H9 (cell line): ENCODE measurements at regions not wholly inside any gene's neighbourhood (a gene's known extent, or its start where the extent isn't known, plus 50 kb on each side); places are given as distances from the start of the nearest gene placed in this dataset.

Source experiments
- DNase-seq: peaks from one replicate; pipeline ENCODE4 v3.0.0-alpha.2; 2017
- H2AFZ ChIP-seq: one replicate; pipeline ENCODE4 v1.6.1; 2013; ENCODE audit warnings: mild to moderate bottlenecking, low read length, control low read depth, moderate library complexity
- H2AK5ac ChIP-seq: 2 replicates; pipeline ENCODE4 v1.6.1; 2013; ENCODE audit warnings: low read length, control low read depth, mixed read lengths; ENCODE audit not compliant: insufficient read length
- H2BK120ac ChIP-seq: one replicate; pipeline ENCODE4 v1.6.1; 2013; ENCODE audit warnings: low read depth, mild to moderate bottlenecking, low read length, control low read depth, inconsistent platforms; ENCODE audit not compliant: poor library complexity, severe bottlenecking
- H2BK12ac ChIP-seq: 2 replicates; pipeline ENCODE4 v1.6.1; 2013; ENCODE audit warnings: low read length, control low read depth, mixed read lengths, low read depth; ENCODE audit not compliant: insufficient read length
- H2BK15ac ChIP-seq: 2 replicates; pipeline ENCODE4 v1.6.1; 2013; ENCODE audit warnings: low read depth, low read length, control low read depth
- H2BK20ac ChIP-seq: one replicate; pipeline ENCODE4 v1.6.1; 2013; ENCODE audit warnings: low read depth, mild to moderate bottlenecking, low read length, control low read depth, inconsistent platforms; ENCODE audit not compliant: poor library complexity, severe bottlenecking
- H2BK5ac ChIP-seq: 2 replicates; pipeline ENCODE4 v1.6.1; 2013; ENCODE audit warnings: low read length, control low read depth, mixed read lengths; ENCODE audit not compliant: insufficient read length
- H3K14ac ChIP-seq: 2 replicates; pipeline ENCODE4 v1.6.1; 2013; ENCODE audit warnings: low read length, control low read depth; ENCODE audit not compliant: insufficient read depth
- H3K18ac ChIP-seq: 2 replicates; pipeline ENCODE4 v1.6.1; 2013; ENCODE audit warnings: low read depth, mild to moderate bottlenecking, mixed read lengths, low read length, control low read depth; ENCODE audit not compliant: insufficient read length
- H3K23ac ChIP-seq: 2 replicates; pipeline ENCODE4 v1.6.1; 2013; ENCODE audit warnings: low read length, control low read depth, mixed read lengths, low read depth; ENCODE audit not compliant: insufficient read length
- H3K23me2 ChIP-seq: 2 replicates; pipeline ENCODE4 v1.6.1; 2013; ENCODE audit warnings: low read depth, mild to moderate bottlenecking, mixed read lengths, low read length, control low read depth; ENCODE audit not compliant: insufficient read length, poor library complexity, severe bottlenecking
- H3K27ac ChIP-seq: 2 replicates; pipeline ENCODE4 v1.5.1; 2013; ENCODE audit warnings: low read length, control low read depth, mixed read lengths, low read depth; ENCODE audit not compliant: insufficient read length
- H3K27me3 ChIP-seq: 2 replicates; pipeline ENCODE4 v1.6.1; 2013; ENCODE audit warnings: low read length, control low read depth, inconsistent platforms; ENCODE audit not compliant: insufficient read depth
- H3K4ac ChIP-seq: 2 replicates; pipeline ENCODE4 v1.6.1; 2013; ENCODE audit warnings: low read depth, mild to moderate bottlenecking, control low read depth, inconsistent platforms, low read length, moderate library complexity
- H3K4me1 ChIP-seq: 2 replicates; pipeline ENCODE4 v1.6.1; 2013; ENCODE audit warnings: low read length, control low read depth, inconsistent platforms; ENCODE audit not compliant: insufficient read depth
- H3K4me2 ChIP-seq: 2 replicates; pipeline ENCODE4 v1.6.1; 2013; ENCODE audit warnings: low read length, control low read depth, mixed read lengths; ENCODE audit not compliant: insufficient read length, insufficient read depth
- H3K56ac ChIP-seq: 2 replicates; pipeline ENCODE4 v1.6.1; 2013; ENCODE audit warnings: low read depth, mild to moderate bottlenecking, mixed read lengths, low read length, control low read depth; ENCODE audit not compliant: insufficient read length
- H3K79me1 ChIP-seq: 2 replicates; pipeline ENCODE4 v1.6.1; 2013; ENCODE audit warnings: low read depth, mild to moderate bottlenecking, moderate library complexity, low read length, control low read depth, inconsistent platforms; ENCODE audit not compliant: insufficient read depth, poor library complexity, severe bottlenecking
- H3K79me2 ChIP-seq: 2 replicates; pipeline ENCODE4 v1.6.1; 2013; ENCODE audit warnings: low read length, control low read depth, inconsistent platforms; ENCODE audit not compliant: insufficient read depth
- H3K9ac ChIP-seq: 2 replicates; pipeline ENCODE4 v1.6.1; 2013; ENCODE audit warnings: low read length, control low read depth, mixed read lengths; ENCODE audit not compliant: insufficient read length; ENCODE audit errors: extremely low read depth
- H3K9me3 ChIP-seq: one replicate; pipeline ENCODE4 v1.6.1; 2013; ENCODE audit warnings: low read depth, low read length, inconsistent platforms; ENCODE audit not compliant: control insufficient read depth
- H3T11ph ChIP-seq: one replicate; pipeline ENCODE4 v1.6.1; 2013; ENCODE audit warnings: mild to moderate bottlenecking, low read length, control low read depth, inconsistent platforms
- H4K20me1 ChIP-seq: one replicate; pipeline ENCODE4 v1.6.1; 2013; ENCODE audit not compliant: control insufficient read depth, insufficient read length, insufficient read depth
- H4K5ac ChIP-seq: 2 replicates; pipeline ENCODE4 v1.6.1; 2013; ENCODE audit warnings: low read depth, mild to moderate bottlenecking, mixed read lengths, low read length, control low read depth; ENCODE audit not compliant: insufficient read length
- H4K8ac ChIP-seq: replicated peaks from 2 replicates; pipeline ENCODE4 v1.6.1; 2013; ENCODE audit warnings: low read length, control low read depth, mixed read lengths, low read depth; ENCODE audit not compliant: insufficient read length
- H4K91ac ChIP-seq: 2 replicates; pipeline ENCODE4 v1.6.1; 2013; ENCODE audit warnings: low read depth, mild to moderate bottlenecking, moderate library complexity, mixed read lengths, low read length, control low read depth; ENCODE audit not compliant: insufficient read length
- H3K27ac Mint-ChIP-seq, 3 experiments: 2 replicates in 2 of 3; 3 replicates in 1 of 3; pipeline ENCODE4 v1.8.0; 2020 to 2021; ENCODE audit warnings: mixed read lengths in 3 of 3, mild to moderate bottlenecking in 1 of 3, moderate library complexity in 1 of 3
- H3K27me3 Mint-ChIP-seq: 2 replicates; pipeline ENCODE4 v1.8.0; 2021; ENCODE audit warnings: low read depth, mild to moderate bottlenecking, moderate library complexity, mixed read lengths
- H3K36me3 Mint-ChIP-seq, 3 experiments: 2 replicates in 2 of 3; 3 replicates in 1 of 3; pipeline ENCODE4 v1.8.0; 2020 to 2021; ENCODE audit warnings: low read depth in 3 of 3, mixed read lengths in 3 of 3; ENCODE audit not compliant: insufficient read depth in 1 of 3
- H3K4me1 Mint-ChIP-seq, 2 experiments: 2 replicates each; pipeline ENCODE4 v1.8.0; 2020; ENCODE audit warnings: mixed read lengths in 2 of 2
- H3K4me3 Mint-ChIP-seq, 2 experiments: 2 replicates in 1 of 2; 3 replicates in 1 of 2; pipeline ENCODE4 v1.8.0; 2020 to 2021; ENCODE audit warnings: mild to moderate bottlenecking in 2 of 2, mixed read lengths in 2 of 2, moderate library complexity in 1 of 2
- H3K9me3 Mint-ChIP-seq, 2 experiments: 2 replicates in 1 of 2; 3 replicates in 1 of 2; pipeline ENCODE4 v1.8.0; 2020; ENCODE audit warnings: mild to moderate bottlenecking in 2 of 2, mixed read lengths in 2 of 2, moderate library complexity in 1 of 2
- CTCF ChIP-seq: fragments of 200-600 bp; sonication (generic); conservative IDR thresholded peaks from 3 replicates; pipeline ENCODE4 v1.8.0; 2021; ENCODE audit warnings: antibody characterized with exemption, mild to moderate bottlenecking
- WGBS: extraction: QIAGEN DNeasy Blood & Tissue Kit; methylation state at CpG from one replicate; pipeline ENCODE4 v1.1.7; 2013; ENCODE audit warnings: missing lambda C conversion rate, low lambda C conversion rate, mixed read lengths; ENCODE audit not compliant: insufficient read length; ENCODE audit errors: extremely low coverage; 5-methylcytosine and 5-hydroxymethylcytosine counted together

- Mint-ChIP-seq H3K36me3 (no peaks in the 10 kb centered on the region), H3K4me1 (peaks cover 0 to 5% of the 10 kb centered on the region in 2 experiments; a peak in 2 of 4 replicates), H3K9me3 (no peaks in the 10 kb centered on the region), H3K27me3 (no peaks in the 10 kb centered on the region), H3K4me3 (no peak overlapping the region), H3K27ac (no peak overlapping the region)
- no peak for DNase-seq
- H3K79me1 ChIP-seq = no peaks in the 10 kb centered on the region
- H3K4me2 ChIP-seq = no peak overlapping the region
- no peaks in the 10 kb centered on the region for H3K79me2 ChIP-seq
- no peak overlapping the region for H2BK20ac ChIP-seq
- no peak overlapping the region for H3K56ac ChIP-seq
- H2BK12ac ChIP-seq = no peak overlapping the region
- H4K5ac ChIP-seq = no peak overlapping the region
- no peak overlapping the region for H2BK5ac ChIP-seq
- no peak overlapping the region for H2BK15ac ChIP-seq
- H2AK5ac ChIP-seq = no peak overlapping the region
- no peak overlapping the region for H3T11ph ChIP-seq
- H4K8ac ChIP-seq = no peak overlapping the region
- no peaks in the 10 kb centered on the region for H4K20me1 ChIP-seq
- H3K4me1 ChIP-seq = no peaks in the 10 kb centered on the region
- H3K23me2 ChIP-seq = no peaks in the 10 kb centered on the region
- no peak overlapping the region for H4K91ac ChIP-seq
- no peak overlapping the region for H3K27ac ChIP-seq
- no peak for TF ChIP-seq CTCF
- no peak overlapping the region for H3K23ac ChIP-seq
- H3K18ac ChIP-seq = no peak overlapping the region
- no peaks in the 10 kb centered on the region for H3K9me3 ChIP-seq
- H3K27me3 ChIP-seq = no peaks in the 10 kb centered on the region
- WGBS = no CpG with 5 or more reads among the region's 2 CpGs
- no peak overlapping the region for H3K9ac ChIP-seq
- no peak overlapping the region for H3K4ac ChIP-seq
- no peak overlapping the region for H2AFZ ChIP-seq
- no peak overlapping the region for H2BK120ac ChIP-seq
- H3K14ac ChIP-seq = no peak overlapping the region
Observed at GRCh38 chr13:68066879-68067513, 836.9 kb upstream of the PCDH9 start.
